ENCODE measurements at regions not wholly inside any gene's neighbourhood (a gene's known extent, or its start where the extent isn't known, plus 50 kb on each side); places are given as distances from the start of the nearest gene placed in this dataset.
"Not testable (repeated sequence)": the region's sequence is repeated elsewhere in the genome, so short reads cannot be mapped to it uniquely, and the experiment has no call there.

DNA sequence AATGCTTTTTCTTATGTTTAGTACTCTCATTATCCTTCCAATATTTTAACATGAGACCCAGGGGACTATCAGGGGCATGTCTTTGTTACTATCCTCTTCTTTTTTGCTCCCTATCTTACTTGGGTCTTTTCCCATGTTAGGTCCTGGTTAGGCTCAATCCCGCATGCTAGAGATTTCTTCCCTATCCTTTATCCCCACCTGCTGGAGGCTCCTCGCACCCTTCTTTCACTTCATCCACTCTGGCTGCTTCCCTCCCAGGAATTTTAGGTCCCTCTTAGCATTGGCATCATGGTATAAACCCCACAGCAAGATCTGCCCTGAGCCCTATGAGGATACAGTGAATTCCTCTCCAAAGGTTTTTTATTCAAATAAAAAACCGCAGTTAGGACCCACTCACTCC, 567.3 kb downstream of the ANKRD30B start:
- not testable (repeated sequence) for DNase-seq (ENCODE audit: low read depth in 1 of 2, low spot score in 1 of 2); H3K27ac ChIP-seq (replicated peaks); H3K4me3 ChIP-seq (replicated peaks; ENCODE audit: insufficient read depth, low read length); H3K27me3 ChIP-seq (ENCODE audit: insufficient read depth, poor library complexity, severe bottlenecking)

DNA sequence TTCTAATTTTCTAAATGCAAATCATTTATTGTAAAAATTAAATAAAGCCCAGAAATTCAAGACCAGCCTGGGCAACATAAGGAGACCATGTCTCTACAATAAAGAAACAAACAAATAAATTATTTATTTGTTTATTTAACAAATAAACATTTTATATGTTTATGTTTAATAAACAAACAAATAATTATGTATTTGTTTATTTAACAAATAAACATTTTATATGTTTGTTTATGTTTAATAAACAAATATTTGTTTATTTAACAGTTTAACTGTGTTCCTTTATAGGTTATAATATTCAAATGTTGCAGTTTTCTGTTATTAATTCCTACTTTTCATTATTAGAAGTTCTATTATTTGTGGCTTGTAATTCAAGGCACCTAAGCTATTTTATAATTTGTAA, 570.7 kb downstream of the ANKRD30B start:
- not testable (repeated sequence) for H3K27me3 ChIP-seq (ENCODE audit: insufficient read depth, poor library complexity, severe bottlenecking)

DNA sequence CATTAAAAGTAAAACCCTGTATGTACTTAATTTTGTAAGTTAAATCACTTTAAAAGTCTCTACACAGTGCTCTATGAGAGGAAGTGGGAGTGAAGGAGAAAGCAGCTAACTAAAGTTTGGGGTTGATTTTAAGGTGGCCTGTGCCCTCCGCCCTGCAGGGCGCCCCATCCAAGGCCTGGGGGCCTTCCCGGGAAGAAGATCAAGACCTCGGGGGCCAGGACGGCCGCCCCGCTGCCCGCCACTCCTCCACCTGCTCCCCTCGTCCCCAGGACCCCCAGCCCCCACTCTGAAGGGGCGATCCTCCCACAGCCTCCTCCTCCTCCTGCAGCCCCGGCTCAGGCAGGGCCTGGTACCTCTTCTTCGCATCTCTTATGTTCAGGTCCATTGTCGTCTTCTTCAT, 581.7 kb downstream of the ANKRD30B start:
- not testable (repeated sequence) for DNase-seq (ENCODE audit: low read depth in 1 of 2, low spot score in 1 of 2); H3K4me3 ChIP-seq (replicated peaks; ENCODE audit: insufficient read depth, low read length); H3K27ac ChIP-seq (replicated peaks)

More for the DNA sequence above, 570.7 kb downstream of the ANKRD30B start:
- not testable (repeated sequence) for H3K4me3 ChIP-seq (replicated peaks; ENCODE audit: insufficient read depth, low read length); DNase-seq (ENCODE audit: low read depth in 1 of 2, low spot score in 1 of 2); H3K27ac ChIP-seq (replicated peaks)

DNA sequence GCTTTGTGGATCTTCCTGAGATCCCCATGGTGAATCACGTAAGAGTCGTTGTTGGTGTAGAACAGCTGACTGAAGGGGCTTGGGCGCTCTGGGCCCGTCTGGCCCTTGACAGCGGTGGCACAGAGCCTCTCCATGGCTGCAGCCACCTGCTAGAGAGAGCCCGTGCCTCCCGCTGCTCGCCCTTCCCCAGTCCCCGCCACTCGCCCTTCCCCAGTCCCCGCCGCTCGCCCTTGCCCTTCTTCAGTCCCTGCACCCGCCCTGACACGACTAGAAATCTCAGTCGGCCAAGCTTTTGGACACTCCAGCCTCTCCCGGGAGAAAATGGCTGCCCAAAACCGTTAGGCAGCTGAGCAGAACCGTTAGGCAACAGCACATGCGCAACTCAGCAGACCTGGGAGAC, 582.2 kb downstream of the ANKRD30B start:
- not testable (repeated sequence) for DNase-seq (ENCODE audit: low read depth in 1 of 2, low spot score in 1 of 2); H3K27me3 ChIP-seq (ENCODE audit: insufficient read depth, poor library complexity, severe bottlenecking); H3K4me3 ChIP-seq (replicated peaks; ENCODE audit: insufficient read depth, low read length); H3K27ac ChIP-seq (replicated peaks)

More for the DNA sequence above, 581.7 kb downstream of the ANKRD30B start:
- H3K27me3 ChIP-seq (ENCODE audit: insufficient read depth, poor library complexity, severe bottlenecking), result not testable (repeated sequence)

DNA sequence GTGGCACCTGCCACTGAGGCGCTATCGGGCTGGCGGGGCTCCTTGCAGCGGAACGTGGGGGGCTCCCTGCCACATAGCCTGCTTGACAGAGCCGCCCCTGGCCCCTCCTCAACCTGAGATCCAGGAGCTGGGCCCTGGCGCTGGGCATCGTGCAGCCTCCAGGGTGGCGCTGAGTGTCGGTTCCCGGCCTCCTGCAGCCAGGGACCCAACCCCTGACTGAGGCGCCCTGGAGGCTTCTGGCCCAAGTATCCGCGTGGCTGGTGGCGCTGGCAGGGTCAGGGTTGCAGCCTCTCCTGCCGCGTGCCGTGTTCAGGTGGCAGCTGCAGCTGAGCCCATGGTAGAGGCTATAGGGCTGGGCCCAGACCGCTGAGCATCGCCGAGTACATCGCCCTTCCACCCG, 582.6 kb downstream of the ANKRD30B start:
- not testable (repeated sequence) for H3K27me3 ChIP-seq (ENCODE audit: insufficient read depth, poor library complexity, severe bottlenecking); DNase-seq (ENCODE audit: low read depth in 1 of 2, low spot score in 1 of 2); H3K4me3 ChIP-seq (replicated peaks; ENCODE audit: insufficient read depth, low read length); H3K27ac ChIP-seq (replicated peaks)

DNA sequence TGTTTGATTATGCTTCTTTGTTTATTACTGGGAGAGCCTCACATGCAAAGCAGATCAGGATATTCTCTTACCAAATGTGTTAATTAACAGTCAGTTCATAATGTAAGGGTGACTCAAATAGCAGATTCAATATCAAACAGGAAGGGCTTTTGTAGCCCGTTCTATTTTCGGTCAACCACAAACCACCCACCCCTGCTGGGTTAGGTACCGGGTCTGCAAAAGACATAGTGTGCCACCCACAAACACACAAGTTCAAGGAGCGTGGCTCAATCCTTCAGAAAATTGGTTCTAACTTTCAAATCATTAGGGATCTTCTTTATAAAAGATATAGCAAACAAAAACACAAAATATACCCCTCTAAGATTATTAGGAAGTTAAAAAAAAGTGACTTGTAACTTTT, 627.7 kb downstream of the ANKRD30B start:
- not testable (repeated sequence) for H3K4me3 ChIP-seq (replicated peaks; ENCODE audit: insufficient read depth, low read length); H3K27ac ChIP-seq (replicated peaks); DNase-seq (ENCODE audit: low read depth in 1 of 2, low spot score in 1 of 2); H3K27me3 ChIP-seq (ENCODE audit: insufficient read depth, poor library complexity, severe bottlenecking)

DNA sequence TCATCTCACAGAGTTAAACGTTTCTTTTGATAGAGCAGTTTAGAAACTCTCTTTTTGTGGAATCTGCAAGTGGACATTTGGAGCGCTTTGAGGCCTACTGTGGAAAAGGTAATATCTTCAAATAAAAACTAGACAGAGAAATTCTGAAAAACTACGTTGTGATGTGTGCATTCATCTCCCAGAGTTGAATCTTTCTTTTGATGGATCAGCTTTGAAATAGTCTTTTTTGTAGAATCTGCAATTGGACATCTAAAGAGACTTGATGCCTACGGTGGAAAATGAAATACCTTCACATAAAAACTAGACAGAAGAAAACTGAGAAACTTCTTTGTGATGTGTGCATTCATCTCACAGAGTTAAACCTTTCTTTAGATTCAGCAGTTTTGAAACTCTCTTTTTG, 659.9 kb downstream of the ANKRD30B start:
- H3K27ac ChIP-seq (replicated peaks); H3K27me3 ChIP-seq (ENCODE audit: insufficient read depth, poor library complexity, severe bottlenecking); H3K4me3 ChIP-seq (replicated peaks; ENCODE audit: insufficient read depth, low read length): not testable (repeated sequence)
- DNase-seq (ENCODE audit: low read depth in 1 of 2, low spot score in 1 of 2), result peak in 1 of 2 experiments; percentile 24
